OCI-LY3 (cell line): ENCODE measurements at regions not wholly inside any gene's neighbourhood (a gene's known extent, or its start where the extent isn't known, plus 50 kb on each side); places are given as distances from the start of the nearest gene placed in this dataset.

Experiments
- CTCF ChIP-seq: fragments of 200-600, 300-600 bp; sonication (generic); IDR thresholded peaks from 2 replicates; pipeline ENCODE4 v1.5.1; 2014; ENCODE audit warnings: antibody characterized with exemption, low read length, low read depth
- EZH2phosphoT487 ChIP-seq: fragments of 200-600 bp; shearing (Covaris generic); IDR thresholded peaks from 2 replicates; pipeline ENCODE4 v1.6.1; 2018; ENCODE audit warnings: antibody characterized with exemption, mixed run types, low read depth

GRCh38 chr6:19637010-19637409 is 200.2 kb upstream of the ID4 start:
- TF ChIP-seq CTCF: no peak
- no peak for TF ChIP-seq EZH2phosphoT487
